Endothelial cell (in vitro differentiated cells): ENCODE measurements at regions not wholly inside any gene's neighbourhood (a gene's known extent, or its start where the extent isn't known, plus 50 kb on each side); places are given as distances from the start of the nearest gene placed in this dataset.

Source experiments
- DNase-seq: peaks from one replicate; pipeline ENCODE4 v3.0.0; 2021; ENCODE audit warnings: low spot score
- H3K27ac Mint-ChIP-seq: one replicate; pipeline ENCODE4 v1.8.0; 2021; ENCODE audit warnings: mixed read lengths, inconsistent platforms; ENCODE audit not compliant: unreplicated experiment
- H3K27me3 Mint-ChIP-seq: one replicate; pipeline ENCODE4 v1.8.0; 2021; ENCODE audit warnings: mild to moderate bottlenecking, moderate library complexity, mixed read lengths, inconsistent platforms; ENCODE audit not compliant: unreplicated experiment
- H3K36me3 Mint-ChIP-seq: one replicate; pipeline ENCODE4 v1.8.0; 2021; ENCODE audit warnings: mild to moderate bottlenecking, low read depth, mixed read lengths, inconsistent platforms; ENCODE audit not compliant: unreplicated experiment
- H3K4me1 Mint-ChIP-seq: one replicate; pipeline ENCODE4 v1.8.0; 2021; ENCODE audit warnings: mild to moderate bottlenecking, mixed read lengths, inconsistent platforms; ENCODE audit not compliant: unreplicated experiment
- H3K4me3 Mint-ChIP-seq: one replicate; pipeline ENCODE4 v1.8.0; 2021; ENCODE audit warnings: mild to moderate bottlenecking, mixed read lengths, inconsistent platforms; ENCODE audit not compliant: unreplicated experiment
- H3K9me3 Mint-ChIP-seq: one replicate; pipeline ENCODE4 v1.8.0; 2021; ENCODE audit warnings: mixed read lengths, inconsistent platforms; ENCODE audit not compliant: unreplicated experiment
- CTCF ChIP-seq: fragments of 200-600 bp; sonication (generic); IDR thresholded peaks from one replicate; pipeline ENCODE4 v1.5.0; 2021; ENCODE audit warnings: antibody characterized with exemption; ENCODE audit not compliant: unreplicated experiment

GRCh38 chr6:47970826-47971225, 140.2 kb downstream of the PTCHD4 start:
- peaks cover 13% of the 10 kb centered on the region for H3K36me3 Mint-ChIP-seq
- H3K4me3 Mint-ChIP-seq: no peak overlapping the region
- H3K9me3 Mint-ChIP-seq: no peaks in the 10 kb centered on the region
- peak overlapping the region; percentile 77 for H3K27ac Mint-ChIP-seq
- TF ChIP-seq CTCF: no peak
- peaks cover 2% of the 10 kb centered on the region for H3K27me3 Mint-ChIP-seq
- H3K4me1 Mint-ChIP-seq: peaks cover 26% of the 10 kb centered on the region
- no peak for DNase-seq

GRCh38 chr6:47967843-47968242, 143.2 kb downstream of the PTCHD4 start:
- Mint-ChIP-seq H3K9me3 (no peaks in the 10 kb centered on the region), H3K27ac (no peak overlapping the region), H3K4me3 (no peak overlapping the region), H3K27me3 (peaks cover 2% of the 10 kb centered on the region), H3K36me3 (peaks cover 18% of the 10 kb centered on the region), H3K4me1 (peaks cover 26% of the 10 kb centered on the region)
- DNase-seq: no peak
- no peak for TF ChIP-seq CTCF

- H3K4me1 Mint-ChIP-seq: peaks cover 4% of the 10 kb centered on the region
- H3K27me3 Mint-ChIP-seq: no peaks in the 10 kb centered on the region
- TF ChIP-seq CTCF: no peak
- DNase-seq: no peak
- H3K27ac Mint-ChIP-seq: no peak overlapping the region
- H3K9me3 Mint-ChIP-seq: no peaks in the 10 kb centered on the region
- H3K36me3 Mint-ChIP-seq: peaks cover 18% of the 10 kb centered on the region
- no peak overlapping the region for H3K4me3 Mint-ChIP-seq
Observed at GRCh38 chr6:47964969-47965368, 146.0 kb downstream of the PTCHD4 start.

GRCh38 chr6:47952640-47953039, 158.4 kb downstream of the PTCHD4 start:
- H3K4me3 Mint-ChIP-seq: no peak overlapping the region
- no peak overlapping the region for H3K27ac Mint-ChIP-seq
- DNase-seq: no peak
- H3K4me1 Mint-ChIP-seq: no peaks in the 10 kb centered on the region
- TF ChIP-seq CTCF: no peak
- no peaks in the 10 kb centered on the region for H3K27me3 Mint-ChIP-seq
- H3K9me3 Mint-ChIP-seq: no peaks in the 10 kb centered on the region
- H3K36me3 Mint-ChIP-seq: peaks cover 12% of the 10 kb centered on the region

- no peak for TF ChIP-seq CTCF
- Mint-ChIP-seq H3K27me3 (no peaks in the 10 kb centered on the region), H3K36me3 (peaks cover 7% of the 10 kb centered on the region), H3K4me3 (no peak overlapping the region), H3K4me1 (no peaks in the 10 kb centered on the region), H3K27ac (no peak overlapping the region), H3K9me3 (no peaks in the 10 kb centered on the region)
- no peak for DNase-seq
Observed at GRCh38 chr6:47944846-47945245, 163.0 kb downstream of the OPN5 start.
